NCI-H1694 (cell line): ENCODE measurements at regions not wholly inside any gene's neighbourhood (a gene's known extent, or its start where the extent isn't known, plus 50 kb on each side); places are given as distances from the start of the nearest gene placed in this dataset.
"Not testable (repeated sequence)": the region's sequence is repeated elsewhere in the genome, so short reads cannot be mapped to it uniquely, and the experiment has no call there.

Source experiments
- DNase-seq: peaks from one replicate; lab custom pipeline; 2025; lab: John Stamatoyannopoulos, UW

GRCh38 chr21:16218682-16219343 lies 489.0 kb downstream of the USP25 start:
- no peak for DNase-seq

- DNase-seq: not testable (repeated sequence)
Measured at GRCh38 chr21:16224756-16225155, 495.0 kb downstream of the USP25 start.

GRCh38 chr21:16239659-16240265 lies 510.0 kb downstream of the USP25 start:
- DNase-seq: no peak

DNA sequence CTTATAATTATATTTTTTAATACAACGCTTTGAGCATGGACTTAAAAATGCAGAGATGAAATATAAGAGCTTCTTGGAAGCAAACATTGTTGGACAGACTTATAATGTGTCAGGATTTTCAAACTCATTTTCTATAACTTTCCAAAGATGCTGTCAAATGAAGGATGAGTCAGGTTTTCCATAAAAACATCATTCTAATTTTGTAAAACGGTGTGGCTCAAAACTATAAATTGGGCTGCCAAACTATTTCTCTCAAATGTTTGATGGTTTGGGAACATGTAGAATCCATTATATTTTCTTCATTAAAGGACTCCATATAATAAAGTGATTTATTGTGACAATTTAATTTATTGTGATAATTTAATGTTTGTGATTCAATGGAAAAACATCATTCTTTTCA lies 511.2 kb downstream of the USP25 start:
- DNase-seq: no peak

DNA sequence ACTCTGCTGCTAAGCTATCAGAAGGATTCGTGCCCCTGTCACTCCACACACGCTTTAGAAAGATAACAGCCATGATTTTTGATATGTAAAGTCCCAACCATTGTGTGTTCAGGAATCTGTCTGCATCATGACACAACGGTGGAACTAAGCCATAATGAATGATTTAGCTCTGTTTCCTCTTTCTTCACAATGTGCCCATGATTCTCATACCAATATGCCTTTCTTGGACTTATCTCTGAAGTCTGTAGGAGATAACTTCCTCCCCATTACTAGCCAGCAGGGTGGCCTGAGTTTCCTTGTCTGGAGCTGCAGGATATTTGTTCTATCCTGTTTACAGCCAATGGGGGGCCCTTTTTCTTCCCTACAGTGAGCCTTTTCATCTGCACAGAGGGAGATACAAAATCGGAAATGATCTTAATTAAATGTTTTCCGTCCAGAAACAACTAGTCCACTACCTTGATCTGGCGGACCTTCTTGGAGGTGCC lies 511.7 kb downstream of the USP25 start:
- no peak for DNase-seq

- DNase-seq: no peak
Measured at GRCh38 chr21:16243396-16243795, 513.6 kb downstream of the USP25 start.

- DNase-seq: no peak
Measured at GRCh38 chr21:16248705-16249104, 518.9 kb downstream of the USP25 start.

DNA sequence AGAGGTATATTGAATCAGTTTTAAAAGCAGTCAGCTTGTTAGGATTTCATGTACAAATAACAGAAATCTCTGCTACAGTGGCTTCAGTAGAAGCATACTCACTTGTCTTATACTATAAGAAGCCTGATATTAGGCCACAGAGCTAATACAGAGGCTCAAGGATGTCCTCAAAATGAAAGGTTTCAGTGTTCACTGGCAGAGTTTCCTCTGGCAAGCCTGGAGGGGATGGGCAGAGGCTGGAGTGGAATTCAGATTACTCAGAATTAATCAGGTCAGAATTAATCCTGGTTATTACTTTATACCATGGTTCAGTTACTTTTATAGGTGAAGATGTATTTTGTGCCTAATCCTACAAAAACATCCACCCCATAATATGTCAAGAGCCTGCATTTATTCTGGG lies 520.5 kb downstream of the USP25 start:
- DNase-seq: no peak

- DNase-seq: no peak
Measured at GRCh38 chr21:16258844-16259611, 529.2 kb downstream of the USP25 start.

DNA sequence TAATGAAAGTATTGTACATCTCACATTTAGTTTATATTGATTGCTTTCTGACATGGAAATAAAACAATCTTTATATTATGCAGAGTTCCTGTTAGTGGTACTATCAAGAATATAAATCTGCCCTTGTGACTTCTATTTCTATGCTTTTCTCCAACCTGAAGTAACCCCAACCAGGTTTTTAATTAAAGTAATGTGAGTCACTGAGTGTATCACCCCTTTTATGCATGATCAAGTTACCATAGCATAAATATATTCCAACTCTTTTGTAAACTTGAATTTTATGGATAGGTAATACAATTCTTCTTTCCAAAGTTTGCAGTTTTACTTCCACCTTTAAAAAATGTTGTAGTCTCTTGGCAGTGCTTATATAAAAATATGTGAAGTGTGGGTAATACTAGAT lies 532.3 kb downstream of the USP25 start:
- no peak for DNase-seq

- no peak for DNase-seq
Measured at GRCh38 chr21:16264319-16264718, 534.5 kb downstream of the USP25 start.

DNA sequence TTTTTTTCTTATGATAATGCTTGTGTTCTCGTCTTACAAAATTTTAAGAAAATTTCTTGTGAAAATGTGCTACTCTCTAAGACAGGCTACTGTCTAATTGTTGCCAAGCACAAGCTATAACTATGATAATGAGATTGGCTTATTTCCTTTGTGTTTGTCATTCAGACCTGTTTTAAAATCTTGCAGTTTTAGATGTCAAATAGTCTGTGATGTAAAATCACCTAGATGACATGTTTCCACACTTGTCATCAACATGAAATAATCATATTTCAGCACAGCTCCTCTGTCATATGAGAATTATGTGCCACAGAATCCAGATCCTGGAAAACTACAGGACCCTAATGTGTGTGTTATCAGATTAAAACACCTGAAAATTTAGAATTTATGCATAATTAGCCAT lies 539.7 kb downstream of the USP25 start:
- no peak for DNase-seq

DNA sequence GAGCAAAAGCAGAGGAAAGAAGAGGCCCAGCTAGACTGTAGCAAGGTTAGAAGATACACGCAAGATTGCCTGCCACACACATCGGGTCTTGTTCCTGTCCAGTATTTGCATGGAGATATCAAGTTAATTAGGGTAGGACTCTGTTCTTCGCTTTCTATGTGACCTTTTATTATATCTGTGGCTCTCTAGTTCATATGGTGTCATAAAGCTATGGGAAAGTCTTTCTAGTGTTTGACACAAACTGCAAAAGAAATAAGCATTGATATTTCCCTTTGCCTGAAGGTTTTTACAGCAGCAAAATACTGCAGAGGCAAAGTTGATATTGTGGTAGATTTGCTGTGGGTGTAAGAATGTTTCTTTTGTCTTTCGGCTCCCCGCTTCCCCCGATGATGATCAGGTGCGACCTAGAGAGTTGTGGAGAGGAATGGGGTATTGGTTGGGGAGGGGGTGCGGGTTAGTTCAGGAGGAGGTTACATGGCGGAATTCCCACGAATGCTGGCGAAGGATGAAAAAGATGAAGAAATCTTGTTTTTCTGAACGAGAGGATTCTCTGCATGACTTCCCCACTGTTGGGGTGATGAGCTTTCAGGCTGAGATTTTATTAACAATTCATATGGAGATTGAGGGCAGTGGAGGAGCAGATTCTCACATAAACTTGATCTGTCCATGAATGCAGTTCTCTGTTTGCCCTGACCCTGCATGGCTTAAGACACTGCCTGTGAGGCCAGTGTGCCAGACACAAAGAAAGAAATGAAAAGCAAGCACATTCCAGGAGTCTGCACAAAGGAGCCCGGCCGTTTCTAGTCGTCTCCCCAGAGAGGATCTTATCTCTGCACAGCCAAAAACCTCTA lies 550.2 kb downstream of the USP25 start:
- DNase-seq: no peak

GRCh38 chr21:16280686-16281091 lies 550.9 kb downstream of the USP25 start:
- DNase-seq: no peak

GRCh38 chr21:16283516-16283915 lies 553.7 kb downstream of the USP25 start:
- DNase-seq: no peak

GRCh38 chr21:16285605-16286126 lies 555.9 kb downstream of the USP25 start:
- DNase-seq: no peak

DNA sequence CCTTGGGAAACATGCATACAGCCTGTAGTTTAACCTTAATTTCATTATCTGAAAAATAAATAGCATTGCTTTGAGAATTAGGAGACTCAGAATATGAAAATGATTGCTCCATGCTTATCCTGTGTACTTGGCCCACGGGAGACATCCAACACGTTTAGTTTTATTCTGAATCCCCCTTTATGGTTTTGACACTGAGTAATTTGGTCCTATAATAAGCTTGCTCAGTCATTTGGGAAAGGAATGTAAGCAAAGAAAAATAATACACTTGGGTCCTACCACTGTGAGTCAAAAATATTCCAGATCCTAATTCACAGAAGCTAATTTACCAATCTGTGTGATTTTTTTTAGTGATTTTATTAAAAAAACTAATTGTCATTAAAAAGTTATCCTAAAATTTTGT lies 557.3 kb downstream of the USP25 start:
- no peak for DNase-seq

DNA sequence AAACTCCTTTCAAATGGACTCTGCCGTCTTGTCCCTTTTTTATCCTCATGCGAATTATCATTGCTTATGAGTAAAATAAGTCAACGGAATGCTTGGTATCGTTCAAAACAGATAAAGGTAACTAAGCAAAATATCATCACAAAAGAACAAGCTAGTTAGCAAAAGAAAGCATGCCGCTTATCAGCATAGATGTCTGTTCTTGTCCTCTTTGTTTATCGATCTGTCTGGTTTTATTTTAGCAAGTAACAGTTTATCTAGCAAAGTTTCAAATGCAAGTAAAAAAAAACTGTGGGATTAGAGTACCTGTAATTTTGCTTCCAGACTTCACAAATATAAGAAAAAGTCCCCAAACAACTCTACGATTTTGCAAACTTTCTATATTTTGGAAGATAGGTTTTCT lies 561.5 kb downstream of the USP25 start:
- DNase-seq: no peak

GRCh38 chr21:16294128-16294527 lies 564.3 kb downstream of the USP25 start:
- no peak for DNase-seq

DNA sequence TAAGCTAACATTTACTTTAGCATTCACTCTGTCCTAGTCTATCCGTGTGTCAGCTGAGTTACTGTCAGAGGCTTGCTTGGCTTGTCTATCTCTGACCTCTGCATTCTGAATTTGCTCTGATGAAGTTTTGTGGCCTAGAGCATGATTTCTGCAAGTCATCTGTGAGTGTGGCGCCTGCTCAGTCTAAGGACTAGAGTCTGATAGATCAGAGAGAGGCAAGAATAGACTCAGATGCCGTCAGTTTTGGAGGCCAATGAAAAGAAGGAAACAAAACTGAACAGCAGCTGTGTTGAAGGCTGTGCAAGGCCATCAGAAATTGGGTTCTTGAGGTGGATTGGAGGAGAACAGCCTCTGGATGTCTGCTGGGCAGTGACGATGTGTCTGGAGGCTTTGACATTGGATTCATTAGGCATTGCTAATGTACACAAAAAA lies 573.1 kb downstream of the USP25 start:
- no peak for DNase-seq

DNA sequence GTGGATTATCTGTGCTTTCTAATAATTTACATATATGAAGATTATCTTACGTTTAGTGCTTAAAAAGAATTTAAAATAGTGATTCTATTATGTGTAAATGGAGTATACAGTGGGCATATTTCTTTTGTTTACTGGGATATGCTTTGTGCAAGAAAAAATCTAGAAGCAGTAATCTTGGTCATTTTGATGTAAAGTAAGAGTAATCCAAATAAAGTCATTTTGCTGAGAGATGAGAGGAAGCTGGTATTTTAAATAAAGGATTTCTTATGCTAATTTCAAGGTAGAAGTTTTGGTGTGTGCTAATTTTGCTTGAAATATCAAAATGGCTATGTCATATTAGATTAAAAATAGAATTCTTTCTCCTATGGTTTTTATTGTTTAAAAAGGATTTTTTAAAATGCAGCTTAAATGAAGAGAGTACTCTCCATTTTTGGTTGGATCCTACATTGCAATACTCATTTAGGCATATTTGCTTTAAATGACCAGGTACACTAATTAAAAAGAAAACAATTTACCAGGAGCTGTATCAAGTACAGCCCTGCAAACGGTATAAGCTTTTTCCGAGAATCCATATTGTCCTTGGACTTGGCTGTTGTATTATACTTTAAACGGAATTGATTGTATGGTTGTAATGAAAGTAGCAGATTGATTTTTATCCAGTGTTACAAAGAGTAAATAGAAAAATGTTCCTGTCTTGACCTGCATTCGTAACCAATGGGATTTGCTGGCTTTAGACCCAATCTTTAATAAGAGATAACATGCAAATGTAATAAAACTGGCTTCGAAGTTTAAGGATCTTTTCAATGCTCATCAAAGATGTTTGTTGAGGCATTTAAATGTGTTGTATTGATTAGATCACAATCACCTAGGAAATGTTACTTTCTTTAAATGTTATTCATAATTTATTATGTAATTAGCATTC lies 574.7 kb downstream of the USP25 start:
- DNase-seq: no peak
